ENCODE measurements at regions not wholly inside any gene's neighbourhood (a gene's known extent, or its start where the extent isn't known, plus 50 kb on each side); places are given as distances from the start of the nearest gene placed in this dataset.
"Not testable (repeated sequence)": the region's sequence is repeated elsewhere in the genome, so short reads cannot be mapped to it uniquely, and the experiment has no call there.

DNA sequence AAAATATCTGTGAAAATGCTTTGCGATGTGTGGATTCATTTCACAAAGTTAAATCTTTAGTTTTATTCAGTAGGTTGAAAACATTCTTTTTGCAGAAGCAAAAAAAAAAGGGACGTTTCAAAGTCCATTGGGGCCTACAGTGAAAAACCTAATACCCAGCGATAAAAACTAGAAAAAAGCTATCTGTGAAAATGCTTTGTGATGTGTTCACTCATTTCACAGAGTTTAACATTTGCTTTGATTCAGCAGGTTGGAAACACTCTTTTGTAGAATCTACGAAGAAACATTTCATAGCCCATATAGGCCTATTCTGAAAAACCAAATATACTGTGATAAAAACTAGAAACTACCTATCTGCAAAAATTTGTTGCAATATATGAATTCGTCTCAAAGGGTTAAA lies 113.6 kb upstream of the WSB1 start:
- intact Hi-C loops (cut with DNase I; ENCODE audit: low total_unique reads), result no loop called here
- no peak overlapping the region for H3K4me3 ChIP-seq

DNA sequence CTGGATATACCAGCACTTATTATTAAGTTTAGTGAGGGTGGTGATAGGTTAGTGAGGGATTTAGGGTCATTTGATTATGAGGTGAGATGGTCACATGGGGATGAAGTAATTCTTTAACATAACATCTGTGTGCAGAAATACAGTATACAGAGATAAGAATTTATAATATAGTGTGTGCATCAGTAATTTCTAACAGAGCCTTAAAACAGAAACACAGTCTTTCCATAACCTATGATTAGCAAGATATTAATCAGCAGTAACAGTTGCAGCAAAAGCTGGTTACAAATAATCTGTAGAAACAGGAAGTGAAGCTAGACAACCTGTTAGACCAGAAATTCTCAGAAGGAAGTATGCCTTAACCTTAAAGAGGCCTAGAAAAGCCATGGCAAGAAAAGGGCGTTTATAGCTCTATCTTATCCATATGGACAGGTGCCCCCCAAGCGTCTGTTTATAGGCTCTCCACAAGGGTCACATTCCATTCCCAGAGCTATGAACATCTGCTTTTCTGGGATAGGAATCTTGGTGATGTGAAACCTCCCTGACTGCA lies 112.5 kb upstream of the WSB1 start:
- H3K27ac ChIP-seq; intact Hi-C loops (cut with DNase I; ENCODE audit: low total_unique reads); H3K4me1 ChIP-seq; DNase-seq (ENCODE audit: low spot score in 2 of 2); H3K27me3 ChIP-seq; H3K36me3 ChIP-seq; H3K4me3 ChIP-seq: not testable (repeated sequence)
- H3K9me3 ChIP-seq, result peaks cover 3 to 18% of the 10 kb centered on the region in 2 donors

More for the DNA sequence above, 113.6 kb upstream of the WSB1 start:
- DNase-seq (ENCODE audit: low spot score in 2 of 2), result no peak
- peaks cover 3 to 18% of the 10 kb centered on the region in 2 donors for H3K9me3 ChIP-seq
- no peaks in the 10 kb centered on the region for H3K4me1 ChIP-seq
- no peaks in the 10 kb centered on the region for H3K27me3 ChIP-seq
- H3K36me3 ChIP-seq, result no peaks in the 10 kb centered on the region
- TF ChIP-seq, protein P1, sequence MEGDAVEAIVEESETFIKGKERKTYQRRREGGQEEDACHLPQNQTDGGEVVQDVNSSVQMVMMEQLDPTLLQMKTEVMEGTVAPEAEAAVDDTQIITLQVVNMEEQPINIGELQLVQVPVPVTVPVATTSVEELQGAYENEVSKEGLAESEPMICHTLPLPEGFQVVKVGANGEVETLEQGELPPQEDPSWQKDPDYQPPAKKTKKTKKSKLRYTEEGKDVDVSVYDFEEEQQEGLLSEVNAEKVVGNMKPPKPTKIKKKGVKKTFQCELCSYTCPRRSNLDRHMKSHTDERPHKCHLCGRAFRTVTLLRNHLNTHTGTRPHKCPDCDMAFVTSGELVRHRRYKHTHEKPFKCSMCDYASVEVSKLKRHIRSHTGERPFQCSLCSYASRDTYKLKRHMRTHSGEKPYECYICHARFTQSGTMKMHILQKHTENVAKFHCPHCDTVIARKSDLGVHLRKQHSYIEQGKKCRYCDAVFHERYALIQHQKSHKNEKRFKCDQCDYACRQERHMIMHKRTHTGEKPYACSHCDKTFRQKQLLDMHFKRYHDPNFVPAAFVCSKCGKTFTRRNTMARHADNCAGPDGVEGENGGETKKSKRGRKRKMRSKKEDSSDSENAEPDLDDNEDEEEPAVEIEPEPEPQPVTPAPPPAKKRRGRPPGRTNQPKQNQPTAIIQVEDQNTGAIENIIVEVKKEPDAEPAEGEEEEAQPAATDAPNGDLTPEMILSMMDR (IDR thresholded peaks at IDR 0.05), result no peak
- no peak for TF ChIP-seq POLR2A (IDR thresholded peaks at IDR 0.05)
- TF ChIP-seq POLR2AphosphoS5 (IDR thresholded peaks at IDR 0.05), result no peak
- H3K27ac ChIP-seq, result no peak overlapping the region

DNA sequence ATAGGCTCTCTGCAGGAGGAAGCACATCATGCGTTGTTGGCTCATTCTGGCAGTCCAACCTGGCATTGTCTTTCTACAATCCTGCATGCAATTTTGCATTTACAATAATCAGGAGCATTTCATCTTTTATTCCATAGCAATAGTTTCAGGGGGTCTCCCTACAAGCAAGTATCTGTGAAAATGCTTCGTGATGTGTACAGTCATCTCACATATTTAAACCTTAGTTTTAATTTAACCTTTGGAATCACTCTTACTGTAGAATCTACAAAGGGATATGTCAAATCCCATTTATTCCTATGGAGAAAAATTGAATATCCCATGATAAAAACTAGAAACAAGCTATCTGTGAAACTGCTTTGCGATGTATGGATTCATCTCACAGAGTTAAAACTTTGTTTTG lies 112.0 kb upstream of the WSB1 start:
- Histone ChIP-seq H3K36me3 (no peaks in the 10 kb centered on the region), H3K4me3 (no peak overlapping the region), H3K27me3 (no peaks in the 10 kb centered on the region), H3K9me3 (peaks cover 3 to 18% of the 10 kb centered on the region in 2 donors), H3K4me1 (no peaks in the 10 kb centered on the region), H3K27ac (no peak overlapping the region)
- intact Hi-C loops (cut with DNase I; ENCODE audit: low total_unique reads), result no loop called here
- DNase-seq (ENCODE audit: low spot score in 2 of 2), result no peak
- TF ChIP-seq POLR2AphosphoS5 (IDR thresholded peaks at IDR 0.05), result no peak

DNA sequence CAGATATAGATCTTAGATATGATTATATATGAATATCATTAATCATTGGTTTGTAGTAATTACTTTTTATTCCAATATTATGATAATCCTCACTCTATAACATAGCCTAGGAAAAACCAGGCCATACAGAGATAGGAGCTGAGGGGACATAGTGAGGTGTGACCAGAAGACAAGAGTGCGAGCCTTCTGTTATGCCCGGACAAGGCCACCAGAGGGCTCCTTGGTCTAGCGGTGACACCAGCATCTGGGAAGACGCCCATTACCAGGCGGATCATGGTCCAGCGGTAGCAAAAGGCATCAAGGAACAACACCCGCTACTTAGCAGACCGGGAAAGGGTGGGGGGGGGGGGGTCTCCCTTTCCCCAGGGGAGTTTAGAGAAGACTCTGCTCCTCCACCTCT lies 96.4 kb upstream of the WSB1 start:
- H3K27ac ChIP-seq; H3K4me1 ChIP-seq; H3K4me3 ChIP-seq; H3K27me3 ChIP-seq; DNase-seq (ENCODE audit: low spot score in 2 of 2); H3K36me3 ChIP-seq; intact Hi-C loops (cut with DNase I; ENCODE audit: low total_unique reads): not testable (repeated sequence)
- H3K9me3 ChIP-seq, result peaks cover 0 to 14% of the 10 kb centered on the region in 2 donors

DNA sequence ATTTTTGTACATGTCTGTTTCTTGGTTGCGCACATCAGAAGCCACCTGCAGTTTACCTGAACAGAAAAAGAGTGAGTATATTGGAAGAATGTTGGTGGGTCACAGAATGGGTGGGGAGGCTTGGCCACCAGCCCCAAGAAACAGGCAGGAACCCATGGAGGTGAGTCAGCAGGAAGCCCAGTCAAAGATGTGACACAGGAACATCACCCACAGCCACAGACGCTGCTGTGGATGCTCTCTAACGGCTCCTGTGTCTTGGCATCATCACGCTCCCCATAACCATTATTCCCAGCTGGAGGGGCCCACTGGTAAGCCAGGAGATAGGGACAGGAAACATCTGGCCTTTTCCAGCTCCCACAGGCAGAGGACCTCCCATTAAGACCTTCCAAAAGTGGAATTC lies 94.0 kb upstream of the WSB1 start:
- Histone ChIP-seq H3K4me1 (no peaks in the 10 kb centered on the region), H3K9me3 (peaks cover 0 to 12% of the 10 kb centered on the region in 2 donors), H3K4me3 (no peak overlapping the region), H3K27ac (no peak overlapping the region), H3K27me3 (no peaks in the 10 kb centered on the region), H3K36me3 (no peaks in the 10 kb centered on the region)
- no peak for TF ChIP-seq POLR2AphosphoS5 (IDR thresholded peaks at IDR 0.05)
- TF ChIP-seq, protein P1 (IDR thresholded peaks at IDR 0.05), result no peak
- TF ChIP-seq POLR2A (IDR thresholded peaks at IDR 0.05), result no peak
- no peak for DNase-seq (ENCODE audit: low spot score in 2 of 2)
- intact Hi-C loops (cut with DNase I; ENCODE audit: low total_unique reads), result no loop called here

DNA sequence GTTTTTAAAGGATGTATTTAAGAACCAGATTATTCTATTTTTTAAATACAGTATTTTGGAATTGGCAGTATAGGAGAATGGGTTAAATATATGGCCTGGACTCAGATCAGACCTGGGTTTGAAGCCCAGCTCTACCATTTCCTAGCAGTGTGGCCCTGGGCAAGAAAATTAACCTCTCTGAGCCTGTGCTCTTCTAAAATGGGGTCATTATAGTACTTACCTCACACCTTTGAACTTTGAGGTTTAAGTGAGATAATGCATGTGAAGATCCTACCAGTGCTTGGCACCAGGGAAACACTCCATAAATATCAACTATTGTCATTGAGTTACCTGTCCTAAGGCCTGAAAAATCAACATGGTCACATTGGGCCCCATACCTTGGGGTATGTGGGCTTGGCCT lies 93.4 kb upstream of the WSB1 start:
- no peaks in the 10 kb centered on the region for H3K4me1 ChIP-seq

More for the DNA sequence above, 93.4 kb upstream of the WSB1 start:
- intact Hi-C loops (cut with DNase I; ENCODE audit: low total_unique reads), result no loop called here
- DNase-seq (ENCODE audit: low spot score in 2 of 2), result no peak
- peaks cover 0 to 7% of the 10 kb centered on the region in 2 donors for H3K9me3 ChIP-seq
- TF ChIP-seq, protein P1 (IDR thresholded peaks at IDR 0.05), result no peak
- TF ChIP-seq POLR2A (IDR thresholded peaks at IDR 0.05) (no peak), POLR2AphosphoS5 (IDR thresholded peaks at IDR 0.05) (no peak)
- no peaks in the 10 kb centered on the region for H3K27me3 ChIP-seq
- no peak overlapping the region for H3K27ac ChIP-seq
- H3K4me3 ChIP-seq, result no peak overlapping the region
- H3K36me3 ChIP-seq, result no peaks in the 10 kb centered on the region

Data from breast epithelium (tissue), 4 donors.